ENCODE measurements at regions not wholly inside any gene's neighbourhood (a gene's known extent, or its start where the extent isn't known, plus 50 kb on each side); places are given as distances from the start of the nearest gene placed in this dataset.

- DNase-seq (ENCODE audit: low spot score): no peak
Measured at GRCh38 chr2:167761465-167762136, 485.8 kb downstream of the STK39 start.

GRCh38 chr2:167759531-167759930, 487.9 kb downstream of the STK39 start:
- no peaks in the 10 kb centered on the region for H3K9me3 ChIP-seq
- H3K4me3 ChIP-seq: no peak overlapping the region
- H3K36me3 ChIP-seq: no peaks in the 10 kb centered on the region
- WGBS: 98% methylated on average over 3 of the region's 3 CpGs
- no peaks in the 10 kb centered on the region for H3K4me1 ChIP-seq (replicated peaks)
- intact Hi-C loops (cut with DNase I): no loop called here
- TF ChIP-seq POLR2AphosphoS5 (IDR thresholded peaks at IDR 0.05) (no peak), POLR2A (IDR thresholded peaks at IDR 0.05) (no peak), CTCF (IDR thresholded peaks at IDR 0.05) (no peak)
- no peak for DNase-seq (ENCODE audit: low spot score)
- H3K27me3 ChIP-seq (replicated peaks; ENCODE audit: insufficient read depth): no peaks in the 10 kb centered on the region
- H3K27ac ChIP-seq: no peak overlapping the region

More at GRCh38 chr2:167761465-167762136, 485.8 kb downstream of the STK39 start:
- Histone ChIP-seq H3K27me3 (replicated peaks; ENCODE audit: insufficient read depth) (no peaks in the 10 kb centered on the region), H3K4me1 (replicated peaks) (no peaks in the 10 kb centered on the region), H3K9me3 (no peaks in the 10 kb centered on the region), H3K27ac (no peak overlapping the region), H3K36me3 (no peaks in the 10 kb centered on the region), H3K4me3 (no peak overlapping the region)
- no peak for TF ChIP-seq POLR2AphosphoS5 (IDR thresholded peaks at IDR 0.05)
- no peak for TF ChIP-seq POLR2A (IDR thresholded peaks at IDR 0.05)
- no peak for TF ChIP-seq CTCF (IDR thresholded peaks at IDR 0.05)
- intact Hi-C loops (cut with DNase I): no loop called here
- WGBS: 69% methylated on average over 3 of the region's 3 CpGs

GRCh38 chr2:167758292-167758691, 489.1 kb downstream of the STK39 start:
- Histone ChIP-seq H3K36me3 (no peaks in the 10 kb centered on the region), H3K27ac (no peak overlapping the region), H3K27me3 (replicated peaks; ENCODE audit: insufficient read depth) (no peaks in the 10 kb centered on the region), H3K4me3 (no peak overlapping the region), H3K9me3 (no peaks in the 10 kb centered on the region), H3K4me1 (replicated peaks) (no peaks in the 10 kb centered on the region)
- DNase-seq (ENCODE audit: low spot score): no peak
- intact Hi-C loops (cut with DNase I): no loop called here
- 90% methylated on average over 6 of the region's 6 CpGs for WGBS
- TF ChIP-seq CTCF (IDR thresholded peaks at IDR 0.05) (no peak), POLR2A (IDR thresholded peaks at IDR 0.05) (no peak), POLR2AphosphoS5 (IDR thresholded peaks at IDR 0.05) (no peak)

- Histone ChIP-seq H3K4me3 (no peak overlapping the region), H3K36me3 (no peaks in the 10 kb centered on the region), H3K27ac (no peak overlapping the region), H3K4me1 (replicated peaks) (no peaks in the 10 kb centered on the region), H3K27me3 (replicated peaks; ENCODE audit: insufficient read depth) (no peaks in the 10 kb centered on the region), H3K9me3 (no peaks in the 10 kb centered on the region)
- DNase-seq (ENCODE audit: low spot score): no peak
- TF ChIP-seq POLR2A (IDR thresholded peaks at IDR 0.05) (no peak), CTCF (IDR thresholded peaks at IDR 0.05) (no peak), POLR2AphosphoS5 (IDR thresholded peaks at IDR 0.05) (no peak)
- intact Hi-C loops (cut with DNase I): no loop called here
- WGBS: 49% methylated on average over 9 of the region's 9 CpGs
Measured at GRCh38 chr2:167756446-167756845, 490.9 kb downstream of the STK39 start.

GRCh38 chr2:167753142-167753541, 494.3 kb downstream of the STK39 start:
- no peak overlapping the region for H3K27ac ChIP-seq
- intact Hi-C loops (cut with DNase I): no loop called here
- no peaks in the 10 kb centered on the region for H3K9me3 ChIP-seq
- H3K4me3 ChIP-seq: no peak overlapping the region
- no peaks in the 10 kb centered on the region for H3K27me3 ChIP-seq (replicated peaks; ENCODE audit: insufficient read depth)
- H3K36me3 ChIP-seq: no peaks in the 10 kb centered on the region
- no peaks in the 10 kb centered on the region for H3K4me1 ChIP-seq (replicated peaks)
- DNase-seq (ENCODE audit: low spot score): no peak
- no peak for TF ChIP-seq POLR2A (IDR thresholded peaks at IDR 0.05)
- no peak for TF ChIP-seq POLR2AphosphoS5 (IDR thresholded peaks at IDR 0.05)
- TF ChIP-seq CTCF (IDR thresholded peaks at IDR 0.05): no peak
- 97% methylated on average over 3 of the region's 3 CpGs for WGBS
